ENCODE measurements at regions not wholly inside any gene's neighbourhood (a gene's known extent, or its start where the extent isn't known, plus 50 kb on each side); places are given as distances from the start of the nearest gene placed in this dataset.

DNA sequence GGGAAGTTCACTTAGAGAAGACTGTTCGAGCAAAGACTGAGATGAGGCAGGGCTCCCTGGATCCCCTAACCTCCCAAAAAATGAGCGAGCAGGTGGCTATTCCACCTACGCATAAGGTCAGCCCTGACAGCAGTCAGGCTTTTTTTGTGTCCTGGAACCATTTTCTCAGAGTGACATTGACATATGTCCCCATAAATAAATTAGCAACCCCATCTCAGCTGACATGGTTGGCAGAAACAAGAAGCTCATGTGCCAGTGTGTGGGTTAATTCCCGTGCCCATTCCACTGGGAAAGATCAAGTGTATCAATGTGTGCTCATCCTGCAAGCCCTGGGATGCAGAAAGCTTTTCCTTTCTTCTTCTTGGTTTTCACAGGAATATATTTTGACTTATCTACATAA, 740.4 kb upstream of the CELF4 start:
- Histone ChIP-seq H3K27ac (ENCODE audit: low read depth in 1 of 2, low read length in 2 of 2) (no peak overlapping the region), H3K27me3 (ENCODE audit: control insufficient read depth in 4 of 4, insufficient read depth in 4 of 4, low read length in 3 of 4) (peaks cover 0 to 5% (median 1%) of the 10 kb centered on the region in 4 donors), H3K9me3 (ENCODE audit: control insufficient read depth in 4 of 4, low read length in 3 of 4) (no peaks in the 10 kb centered on the region), H3K4me1 (ENCODE audit: control insufficient read depth in 4 of 4, insufficient read depth in 4 of 4, low read length in 3 of 4) (no peaks in the 10 kb centered on the region), H3K9ac (ENCODE audit: low read depth in 1 of 2, low read length in 2 of 2) (no peak overlapping the region), H3K4me3 (ENCODE audit: low read depth in 1 of 3, low read length in 3 of 3) (no peak overlapping the region), H3K36me3 (ENCODE audit: control insufficient read depth in 4 of 4, insufficient read depth in 3 of 4, low read depth in 1 of 4, low read length in 3 of 4) (no peaks in the 10 kb centered on the region)
- 67% methylated on average over 4 of the region's 4 CpGs for WGBS
- no peak for DNase-seq (ENCODE audit: low spot score)
- no peak for TF ChIP-seq MAX (IDR thresholded peaks at IDR 0.05)
- TF ChIP-seq FOXA2 (IDR thresholded peaks at IDR 0.05), result no peak
- TF ChIP-seq GABPA (IDR thresholded peaks at IDR 0.05 in 1 of 2, conservative IDR thresholded peaks at IDR 0.05 in 1 of 2), result no peak
- TF ChIP-seq, protein P1, sequence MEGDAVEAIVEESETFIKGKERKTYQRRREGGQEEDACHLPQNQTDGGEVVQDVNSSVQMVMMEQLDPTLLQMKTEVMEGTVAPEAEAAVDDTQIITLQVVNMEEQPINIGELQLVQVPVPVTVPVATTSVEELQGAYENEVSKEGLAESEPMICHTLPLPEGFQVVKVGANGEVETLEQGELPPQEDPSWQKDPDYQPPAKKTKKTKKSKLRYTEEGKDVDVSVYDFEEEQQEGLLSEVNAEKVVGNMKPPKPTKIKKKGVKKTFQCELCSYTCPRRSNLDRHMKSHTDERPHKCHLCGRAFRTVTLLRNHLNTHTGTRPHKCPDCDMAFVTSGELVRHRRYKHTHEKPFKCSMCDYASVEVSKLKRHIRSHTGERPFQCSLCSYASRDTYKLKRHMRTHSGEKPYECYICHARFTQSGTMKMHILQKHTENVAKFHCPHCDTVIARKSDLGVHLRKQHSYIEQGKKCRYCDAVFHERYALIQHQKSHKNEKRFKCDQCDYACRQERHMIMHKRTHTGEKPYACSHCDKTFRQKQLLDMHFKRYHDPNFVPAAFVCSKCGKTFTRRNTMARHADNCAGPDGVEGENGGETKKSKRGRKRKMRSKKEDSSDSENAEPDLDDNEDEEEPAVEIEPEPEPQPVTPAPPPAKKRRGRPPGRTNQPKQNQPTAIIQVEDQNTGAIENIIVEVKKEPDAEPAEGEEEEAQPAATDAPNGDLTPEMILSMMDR (IDR thresholded peaks at IDR 0.05; ENCODE audit: low read depth, low read length, missing input control), result no peak
- TF ChIP-seq FOXA1 (IDR thresholded peaks at IDR 0.05), result no peak
- TF ChIP-seq, protein P2, sequence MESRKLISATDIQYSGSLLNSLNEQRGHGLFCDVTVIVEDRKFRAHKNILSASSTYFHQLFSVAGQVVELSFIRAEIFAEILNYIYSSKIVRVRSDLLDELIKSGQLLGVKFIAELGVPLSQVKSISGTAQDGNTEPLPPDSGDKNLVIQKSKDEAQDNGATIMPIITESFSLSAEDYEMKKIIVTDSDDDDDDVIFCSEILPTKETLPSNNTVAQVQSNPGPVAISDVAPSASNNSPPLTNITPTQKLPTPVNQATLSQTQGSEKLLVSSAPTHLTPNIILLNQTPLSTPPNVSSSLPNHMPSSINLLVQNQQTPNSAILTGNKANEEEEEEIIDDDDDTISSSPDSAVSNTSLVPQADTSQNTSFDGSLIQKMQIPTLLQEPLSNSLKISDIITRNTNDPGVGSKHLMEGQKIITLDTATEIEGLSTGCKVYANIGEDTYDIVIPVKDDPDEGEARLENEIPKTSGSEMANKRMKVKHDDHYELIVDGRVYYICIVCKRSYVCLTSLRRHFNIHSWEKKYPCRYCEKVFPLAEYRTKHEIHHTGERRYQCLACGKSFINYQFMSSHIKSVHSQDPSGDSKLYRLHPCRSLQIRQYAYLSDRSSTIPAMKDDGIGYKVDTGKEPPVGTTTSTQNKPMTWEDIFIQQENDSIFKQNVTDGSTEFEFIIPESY (IDR thresholded peaks at IDR 0.05), result no peak
- no peak for TF ChIP-seq YY1 (IDR thresholded peaks at IDR 0.05)
- TF ChIP-seq REST (IDR thresholded peaks at IDR 0.05), result no peak
- no peak for TF ChIP-seq RXRA (IDR thresholded peaks at IDR 0.05)
- TF ChIP-seq TAF1 (conservative IDR thresholded peaks at IDR 0.05), result no peak
- TF ChIP-seq ATF3 (IDR thresholded peaks at IDR 0.05), result no peak
- TF ChIP-seq EGR1 (IDR thresholded peaks at IDR 0.05; ENCODE audit: low read depth in 2 of 2), result no peak
- TF ChIP-seq NR2F2 (IDR thresholded peaks at IDR 0.05), result no peak
- TF ChIP-seq HNF4A (conservative IDR thresholded peaks at IDR 0.05), result no peak
- no peak for TF ChIP-seq HNF4G (IDR thresholded peaks at IDR 0.05)
- no peak for TF ChIP-seq RAD21 (IDR thresholded peaks at IDR 0.05)
- TF ChIP-seq SP1 (IDR thresholded peaks at IDR 0.05), result no peak

- no peaks in the 10 kb centered on the region for H3K4me1 ChIP-seq (ENCODE audit: control insufficient read depth in 4 of 4, insufficient read depth in 4 of 4, low read length in 3 of 4)
- no peak overlapping the region for H3K27ac ChIP-seq (ENCODE audit: low read depth in 1 of 2, low read length in 2 of 2)
- no peak overlapping the region for H3K4me3 ChIP-seq (ENCODE audit: low read depth in 1 of 3, low read length in 3 of 3)
- H3K9me3 ChIP-seq (ENCODE audit: control insufficient read depth in 4 of 4, low read length in 3 of 4), result no peaks in the 10 kb centered on the region
- no peak overlapping the region for H3K9ac ChIP-seq (ENCODE audit: low read depth in 1 of 2, low read length in 2 of 2)
- no peak for DNase-seq (ENCODE audit: low spot score)
- H3K36me3 ChIP-seq (ENCODE audit: control insufficient read depth in 4 of 4, insufficient read depth in 3 of 4, low read depth in 1 of 4, low read length in 3 of 4), result no peaks in the 10 kb centered on the region
- peaks cover 0 to 2% (median 0%) of the 10 kb centered on the region in 4 donors for H3K27me3 ChIP-seq (ENCODE audit: control insufficient read depth in 4 of 4, insufficient read depth in 4 of 4, low read length in 3 of 4)
- no peak for TF ChIP-seq REST (IDR thresholded peaks at IDR 0.05)
- no peak for TF ChIP-seq TAF1 (conservative IDR thresholded peaks at IDR 0.05)
- no peak for TF ChIP-seq RXRA (IDR thresholded peaks at IDR 0.05)
- TF ChIP-seq RAD21 (IDR thresholded peaks at IDR 0.05), result no peak
- no peak for TF ChIP-seq SP1 (IDR thresholded peaks at IDR 0.05)
- no peak for TF ChIP-seq GABPA (IDR thresholded peaks at IDR 0.05 in 1 of 2, conservative IDR thresholded peaks at IDR 0.05 in 1 of 2)
- no peak for TF ChIP-seq EGR1 (IDR thresholded peaks at IDR 0.05; ENCODE audit: low read depth in 2 of 2)
- no peak for TF ChIP-seq ATF3 (IDR thresholded peaks at IDR 0.05)
- TF ChIP-seq MAX (IDR thresholded peaks at IDR 0.05), result no peak
- TF ChIP-seq NR2F2 (IDR thresholded peaks at IDR 0.05), result no peak
- TF ChIP-seq JUND (IDR thresholded peaks at IDR 0.05), result no peak
- no peak for TF ChIP-seq YY1 (IDR thresholded peaks at IDR 0.05)
- no peak for TF ChIP-seq HNF4A (conservative IDR thresholded peaks at IDR 0.05)
- no peak for TF ChIP-seq FOXA2 (IDR thresholded peaks at IDR 0.05)
Observed at GRCh38 chr18:38301621-38302020, 736.0 kb upstream of the CELF4 start.

All from liver (tissue), 8 donors.